ENCODE measurements at regions not wholly inside any gene's neighbourhood (a gene's known extent, or its start where the extent isn't known, plus 50 kb on each side); places are given as distances from the start of the nearest gene placed in this dataset.
"Not testable (repeated sequence)": the region's sequence is repeated elsewhere in the genome, so short reads cannot be mapped to it uniquely, and the experiment has no call there.

- DNase-seq (ENCODE audit: insufficient read length) = no peak
- FAIRE-seq = no peak
- TF ChIP-seq TAF1 (IDR thresholded peaks at IDR 0.05; ENCODE audit: borderline replicate concordance, low read depth, low read length) (no peak), POLR2A (IDR thresholded peaks at IDR 0.05; ENCODE audit: low read depth, low read length) (no peak), POLR2AphosphoS5 (IDR thresholded peaks at IDR 0.05; ENCODE audit: low read depth, low read length) (no peak)
Observed at GRCh38 chr5:18563853-18564252, 929.6 kb downstream of the TAF11L14 start.

- DNase-seq (ENCODE audit: insufficient read length) (no peak), FAIRE-seq (no peak)
- TF ChIP-seq TAF1 (IDR thresholded peaks at IDR 0.05; ENCODE audit: borderline replicate concordance, low read depth, low read length) (no peak), POLR2A (IDR thresholded peaks at IDR 0.05; ENCODE audit: low read depth, low read length) (no peak), POLR2AphosphoS5 (IDR thresholded peaks at IDR 0.05; ENCODE audit: low read depth, low read length) (no peak)
Observed at GRCh38 chr5:18566671-18567070, 932.4 kb downstream of the TAF11L14 start.

- TF ChIP-seq TAF1 (IDR thresholded peaks at IDR 0.05; ENCODE audit: borderline replicate concordance, low read depth, low read length) (no peak), POLR2AphosphoS5 (IDR thresholded peaks at IDR 0.05; ENCODE audit: low read depth, low read length) (no peak), POLR2A (IDR thresholded peaks at IDR 0.05; ENCODE audit: low read depth, low read length) (no peak)
- FAIRE-seq (no peak), DNase-seq (ENCODE audit: insufficient read length) (no peak)
Observed at GRCh38 chr5:18576586-18576985, 942.3 kb downstream of the TAF11L14 start.

- DNase-seq (ENCODE audit: insufficient read length) (no peak), FAIRE-seq (no peak)
- no peak for TF ChIP-seq TAF1 (IDR thresholded peaks at IDR 0.05; ENCODE audit: borderline replicate concordance, low read depth, low read length)
- no peak for TF ChIP-seq POLR2A (IDR thresholded peaks at IDR 0.05; ENCODE audit: low read depth, low read length)
Observed at GRCh38 chr5:18601185-18601584, 966.9 kb downstream of the TAF11L14 start.

GRCh38 chr5:18602402-18602801, 968.1 kb downstream of the TAF11L14 start:
- DNase-seq (ENCODE audit: insufficient read length) (no peak), FAIRE-seq (no peak)
- TF ChIP-seq TAF1 (IDR thresholded peaks at IDR 0.05; ENCODE audit: borderline replicate concordance, low read depth, low read length) (no peak), POLR2A (IDR thresholded peaks at IDR 0.05; ENCODE audit: low read depth, low read length) (no peak), POLR2AphosphoS5 (IDR thresholded peaks at IDR 0.05; ENCODE audit: low read depth, low read length) (no peak)

GRCh38 chr5:18605186-18605585, 970.9 kb downstream of the TAF11L14 start:
- TF ChIP-seq POLR2AphosphoS5 (IDR thresholded peaks at IDR 0.05; ENCODE audit: low read depth, low read length) (no peak), POLR2A (IDR thresholded peaks at IDR 0.05; ENCODE audit: low read depth, low read length) (no peak)
- DNase-seq (ENCODE audit: insufficient read length) (no peak), FAIRE-seq (no peak)

- no peak for DNase-seq (ENCODE audit: insufficient read length)
- no peak for TF ChIP-seq TAF1 (IDR thresholded peaks at IDR 0.05; ENCODE audit: borderline replicate concordance, low read depth, low read length)
- no peak for TF ChIP-seq POLR2A (IDR thresholded peaks at IDR 0.05; ENCODE audit: low read depth, low read length)
- TF ChIP-seq POLR2AphosphoS5 (IDR thresholded peaks at IDR 0.05; ENCODE audit: low read depth, low read length) = no peak
- FAIRE-seq = no peak
Observed at GRCh38 chr5:18607570-18607969, 973.3 kb downstream of the TAF11L14 start.

GRCh38 chr5:18617191-18617590, 982.9 kb downstream of the TAF11L14 start:
- DNase-seq (ENCODE audit: insufficient read length); FAIRE-seq: not testable (repeated sequence)

GRCh38 chr5:18630458-18631045, 996.3 kb downstream of the TAF11L14 start:
- TF ChIP-seq POLR2A (IDR thresholded peaks at IDR 0.05; ENCODE audit: low read depth, low read length) = no peak
- no peak for TF ChIP-seq POLR2AphosphoS5 (IDR thresholded peaks at IDR 0.05; ENCODE audit: low read depth, low read length)
- TF ChIP-seq TAF1 (IDR thresholded peaks at IDR 0.05; ENCODE audit: borderline replicate concordance, low read depth, low read length) = no peak
- DNase-seq (ENCODE audit: insufficient read length) (no peak), FAIRE-seq (no peak)

- FAIRE-seq (no peak), DNase-seq (ENCODE audit: insufficient read length) (no peak)
- TF ChIP-seq TAF1 (IDR thresholded peaks at IDR 0.05; ENCODE audit: borderline replicate concordance, low read depth, low read length) (no peak), POLR2A (IDR thresholded peaks at IDR 0.05; ENCODE audit: low read depth, low read length) (no peak), POLR2AphosphoS5 (IDR thresholded peaks at IDR 0.05; ENCODE audit: low read depth, low read length) (no peak)
Observed at GRCh38 chr5:18652404-18653215, 1018.4 kb downstream of the TAF11L14 start.

GRCh38 chr5:18653216-18653752, 1019.0 kb downstream of the TAF11L14 start:
- DNase-seq (ENCODE audit: insufficient read length) (no peak), FAIRE-seq (no peak)
- no peak for TF ChIP-seq POLR2AphosphoS5 (IDR thresholded peaks at IDR 0.05; ENCODE audit: low read depth, low read length)
- TF ChIP-seq POLR2A (IDR thresholded peaks at IDR 0.05; ENCODE audit: low read depth, low read length) = no peak
- no peak for TF ChIP-seq TAF1 (IDR thresholded peaks at IDR 0.05; ENCODE audit: borderline replicate concordance, low read depth, low read length)

- FAIRE-seq (no peak), DNase-seq (ENCODE audit: insufficient read length) (no peak)
- no peak for TF ChIP-seq POLR2AphosphoS5 (IDR thresholded peaks at IDR 0.05; ENCODE audit: low read depth, low read length)
- no peak for TF ChIP-seq POLR2A (IDR thresholded peaks at IDR 0.05; ENCODE audit: low read depth, low read length)
- TF ChIP-seq TAF1 (IDR thresholded peaks at IDR 0.05; ENCODE audit: borderline replicate concordance, low read depth, low read length) = no peak
Observed at GRCh38 chr5:18660511-18660910, 1026.3 kb downstream of the TAF11L14 start.

Data from GM12892 (cell line).